Muscle of leg (tissue), 3 donors: ENCODE measurements at regions not wholly inside any gene's neighbourhood (a gene's known extent, or its start where the extent isn't known, plus 50 kb on each side); places are given as distances from the start of the nearest gene placed in this dataset.

ENCODE experiments used
- DNase-seq: peaks from one replicate; pipeline ENCODE4 v3.0.0; 2013
- H3K27ac ChIP-seq: one replicate; pipeline ENCODE4 v1.5.1; 2013; ENCODE audit warnings: mild to moderate bottlenecking, low read length, control low read depth
- H3K27me3 ChIP-seq: one replicate; pipeline ENCODE4 v1.6.1; 2013; ENCODE audit warnings: low read length; ENCODE audit not compliant: control insufficient read depth, insufficient read depth
- H3K36me3 ChIP-seq: one replicate; pipeline ENCODE4 v1.6.1; 2013; ENCODE audit warnings: low read length; ENCODE audit not compliant: control insufficient read depth, insufficient read depth
- H3K4me1 ChIP-seq: one replicate; pipeline ENCODE4 v1.6.1; 2013; ENCODE audit warnings: low read length; ENCODE audit not compliant: control insufficient read depth, insufficient read depth
- H3K4me3 ChIP-seq: one replicate; pipeline ENCODE4 v1.5.1; 2013; ENCODE audit warnings: low read length, control low read depth
- H3K9me3 ChIP-seq: replicated peaks from 2 replicates; pipeline ENCODE4 v1.6.1; 2013; ENCODE audit warnings: low read depth, low read length; ENCODE audit not compliant: control insufficient read depth
- WGBS: methylation state at CpG from one replicate; pipeline ENCODE4 v1.1.5; 2013; ENCODE audit warnings: missing lambda C conversion rate; ENCODE audit not compliant: insufficient coverage; 5-methylcytosine and 5-hydroxymethylcytosine counted together

DNA sequence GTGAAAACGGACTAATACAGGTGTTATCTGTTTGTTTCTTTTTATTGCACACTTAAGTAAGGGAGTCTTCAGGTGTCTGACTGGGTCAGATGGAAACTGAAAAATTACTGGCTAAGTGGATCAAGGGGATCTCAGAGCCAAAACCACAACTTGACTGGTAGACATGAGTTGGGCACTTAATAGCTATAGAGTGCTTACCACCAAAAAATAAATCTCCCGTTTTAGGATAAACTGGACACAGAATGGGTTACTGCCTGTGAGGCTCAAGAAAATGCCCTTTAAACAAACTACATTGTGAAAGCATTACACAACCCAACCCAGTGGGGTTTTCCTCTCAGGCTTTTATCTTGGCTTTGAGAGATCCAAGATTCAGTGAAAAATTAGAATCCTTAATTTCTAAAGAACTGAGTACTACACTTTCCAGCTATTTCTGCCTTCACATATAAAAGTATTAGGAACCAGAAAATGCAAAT is 134.0 kb upstream of the LYPLAL1 start:
- Histone ChIP-seq H3K36me3 (no peaks in the 10 kb centered on the region), H3K4me3 (no peak overlapping the region), H3K4me1 (no peaks in the 10 kb centered on the region), H3K27me3 (no peaks in the 10 kb centered on the region), H3K27ac (no peak overlapping the region), H3K9me3 (no peaks in the 10 kb centered on the region)
- DNase-seq, result no peak
- no CpG with 5 or more reads among the region's 2 CpGs for WGBS

DNA sequence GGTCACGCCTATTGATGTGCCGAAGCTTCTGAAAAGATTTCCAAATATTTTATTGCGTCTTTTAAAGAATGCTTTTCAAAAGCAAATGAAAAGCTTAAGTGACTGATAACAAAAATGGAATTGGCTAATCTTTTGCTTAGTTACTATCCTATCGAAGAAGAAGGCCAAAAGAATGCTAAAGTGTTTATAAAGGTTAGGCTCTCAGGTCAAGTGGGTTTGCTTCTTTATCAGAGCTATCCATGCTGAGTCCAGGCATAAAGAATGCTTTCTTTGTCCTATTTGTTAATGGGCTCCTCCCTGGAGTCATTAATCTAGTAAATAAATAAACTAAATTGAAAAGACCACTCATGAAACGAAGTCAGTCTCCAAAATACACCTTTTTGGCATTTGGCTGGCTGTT is 133.4 kb upstream of the LYPLAL1 start:
- H3K27me3 ChIP-seq, result no peaks in the 10 kb centered on the region
- no peaks in the 10 kb centered on the region for H3K9me3 ChIP-seq
- H3K36me3 ChIP-seq, result no peaks in the 10 kb centered on the region
- H3K27ac ChIP-seq, result no peak overlapping the region
- H3K4me1 ChIP-seq, result no peaks in the 10 kb centered on the region
- WGBS, result 100% methylated on average over 3 of the region's 5 CpGs
- no peak overlapping the region for H3K4me3 ChIP-seq
- no peak for DNase-seq

DNA sequence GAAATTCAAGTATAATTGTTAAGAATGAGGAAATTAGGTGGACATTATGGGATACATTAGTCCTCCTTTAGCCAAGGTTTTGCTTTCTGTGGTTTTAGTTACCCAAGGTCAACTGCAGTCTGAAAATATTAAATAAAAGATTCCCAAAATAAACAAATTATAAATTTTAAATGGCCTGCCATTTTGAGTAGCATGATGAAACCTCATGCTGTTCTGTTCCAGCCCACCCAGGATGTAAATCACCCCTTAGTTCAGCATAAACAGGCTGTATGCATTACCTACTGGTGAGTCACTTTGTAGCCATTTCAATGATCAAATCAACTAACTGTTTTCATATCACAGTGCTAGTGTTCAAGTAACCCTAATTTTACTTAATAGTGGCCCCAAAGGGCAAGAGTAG is 132.5 kb upstream of the LYPLAL1 start:
- no peaks in the 10 kb centered on the region for H3K9me3 ChIP-seq
- no peaks in the 10 kb centered on the region for H3K4me1 ChIP-seq
- no peaks in the 10 kb centered on the region for H3K36me3 ChIP-seq
- no peak overlapping the region for H3K27ac ChIP-seq
- DNase-seq, result no peak
- H3K4me3 ChIP-seq, result no peak overlapping the region
- H3K27me3 ChIP-seq, result no peaks in the 10 kb centered on the region

DNA sequence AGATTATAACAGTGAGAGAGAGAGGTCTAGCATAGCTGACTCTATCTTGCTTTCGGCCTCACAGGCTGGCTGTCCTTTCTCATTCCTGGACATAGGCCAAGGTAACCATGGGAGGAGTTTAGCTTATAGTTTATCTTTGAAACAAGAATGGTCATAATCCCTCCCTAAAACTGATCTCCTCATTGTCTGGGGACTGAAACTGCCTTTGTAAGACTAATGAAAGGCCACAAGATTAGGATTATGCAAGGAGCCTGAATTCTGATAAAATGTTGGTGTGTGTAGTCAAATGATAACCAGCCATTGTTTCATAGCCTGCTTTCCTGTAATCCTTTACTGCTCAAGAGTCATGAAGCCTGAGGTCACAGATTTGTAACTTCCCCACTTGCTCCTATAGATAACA is 131.9 kb upstream of the LYPLAL1 start:
- Histone ChIP-seq H3K27me3 (no peaks in the 10 kb centered on the region), H3K4me3 (no peak overlapping the region), H3K4me1 (no peaks in the 10 kb centered on the region), H3K9me3 (no peaks in the 10 kb centered on the region), H3K36me3 (no peaks in the 10 kb centered on the region), H3K27ac (no peak overlapping the region)
- no CpG with 5 or more reads among the region's 1 CpG for WGBS
- DNase-seq, result no peak

DNA sequence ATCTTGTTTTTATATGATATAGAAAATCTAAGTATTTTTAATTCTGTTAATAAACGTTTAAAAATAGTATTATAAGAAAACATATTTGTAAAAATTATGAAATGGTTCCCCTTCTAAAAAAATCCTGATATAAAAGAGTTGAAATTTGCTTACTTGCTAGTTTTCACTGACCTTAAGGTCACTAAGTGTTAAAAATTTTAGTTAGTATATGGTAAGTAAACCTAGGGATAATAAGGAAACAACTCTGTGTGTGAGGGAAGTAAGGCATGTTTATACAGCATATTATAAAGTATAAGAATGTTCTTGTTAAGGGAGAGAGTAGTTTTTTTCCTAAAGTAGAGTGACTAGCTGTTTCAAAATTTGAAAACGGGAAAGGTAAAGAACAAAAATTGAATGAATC is 130.9 kb upstream of the LYPLAL1 start:
- DNase-seq, result no peak
- no peaks in the 10 kb centered on the region for H3K27me3 ChIP-seq
- WGBS, result no CpG with 5 or more reads among the region's 2 CpGs
- H3K4me3 ChIP-seq, result no peak overlapping the region
- H3K4me1 ChIP-seq, result no peaks in the 10 kb centered on the region
- no peaks in the 10 kb centered on the region for H3K9me3 ChIP-seq
- H3K36me3 ChIP-seq, result no peaks in the 10 kb centered on the region
- no peak overlapping the region for H3K27ac ChIP-seq

DNA sequence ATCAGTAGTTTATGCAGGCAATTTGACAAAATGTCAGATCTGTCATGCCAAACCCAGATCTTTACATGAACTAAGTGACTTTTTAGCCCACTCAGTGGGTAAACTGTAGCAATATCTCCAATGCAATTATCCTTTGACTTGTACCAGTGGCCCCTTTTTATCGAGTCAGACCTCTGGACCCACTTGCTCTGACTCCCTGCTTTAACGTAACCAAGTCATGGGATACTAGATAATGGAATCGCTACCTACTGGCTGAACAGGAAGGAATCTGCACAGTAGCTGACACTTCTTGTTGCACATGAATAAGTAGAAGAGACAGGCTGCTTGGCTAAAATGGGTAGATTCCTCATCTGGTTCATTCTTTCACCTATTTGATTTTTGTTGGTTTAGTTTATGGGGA is 128.4 kb upstream of the LYPLAL1 start:
- Histone ChIP-seq H3K4me3 (no peak overlapping the region), H3K27me3 (no peaks in the 10 kb centered on the region), H3K4me1 (peaks cover 4% of the 10 kb centered on the region), H3K27ac (no peak overlapping the region), H3K9me3 (no peaks in the 10 kb centered on the region), H3K36me3 (no peaks in the 10 kb centered on the region)
- no peak for DNase-seq
- WGBS, result 93% methylated on average over 2 of the region's 3 CpGs

DNA sequence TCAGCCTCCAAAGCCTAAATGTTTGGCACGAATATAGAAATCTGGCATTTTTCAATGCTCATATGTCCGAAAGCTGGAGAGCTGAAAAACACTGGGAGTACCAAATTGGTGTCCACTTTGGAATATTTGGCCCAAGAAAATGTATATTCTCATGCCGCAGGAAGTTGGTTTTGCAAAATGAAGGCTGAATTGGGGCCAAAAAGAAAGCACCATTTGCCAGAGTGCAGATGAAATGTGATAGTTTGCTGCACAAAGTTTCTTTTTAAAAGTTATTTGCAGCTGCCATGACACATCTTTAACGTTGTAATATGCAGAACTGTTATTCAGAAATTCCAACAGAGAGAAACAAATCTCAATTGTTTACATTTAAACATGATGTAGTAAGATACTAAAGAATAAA is 124.2 kb upstream of the LYPLAL1 start:
- H3K27ac ChIP-seq, result peak overlapping the region; percentile 66
- WGBS, result 33% methylated on average over 3 of the region's 4 CpGs

DNA sequence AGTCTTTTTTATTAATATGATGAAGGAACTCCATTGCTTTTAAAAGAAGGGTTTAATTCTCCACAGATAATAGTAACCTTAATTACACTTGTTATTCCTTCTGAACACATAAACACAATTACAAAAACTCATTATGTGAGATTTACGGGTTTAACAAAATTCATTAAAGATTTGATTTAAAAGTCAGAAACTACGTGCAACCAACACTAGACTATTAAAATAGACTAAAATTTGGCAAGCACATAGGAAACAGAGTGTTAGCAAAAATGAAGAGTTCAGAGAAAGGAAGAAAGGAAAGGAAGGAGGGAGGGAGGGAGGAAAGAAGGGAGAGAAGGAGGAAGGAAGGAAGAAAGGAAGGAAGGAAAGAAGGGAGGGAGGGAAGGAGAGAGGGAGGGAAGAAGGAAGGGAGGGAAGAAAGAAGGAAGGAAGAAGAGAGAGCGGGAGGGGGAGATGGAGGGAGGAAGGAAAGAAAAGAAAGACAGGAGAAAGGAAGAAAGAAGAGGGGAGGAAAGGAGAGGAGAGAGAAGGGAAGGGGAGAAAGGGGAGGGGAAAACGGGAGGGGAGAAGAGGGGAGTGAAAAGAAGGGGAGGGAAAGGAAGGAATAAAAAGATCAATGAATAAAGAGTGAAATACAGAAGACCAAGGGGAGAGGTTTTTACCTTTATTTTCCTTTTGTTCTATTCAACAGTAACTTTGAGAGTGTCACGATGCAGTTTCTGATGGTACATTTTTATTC is 123.4 kb upstream of the LYPLAL1 start:
- 76% methylated on average over 2 of the region's 5 CpGs for WGBS
- Histone ChIP-seq H3K4me1 (peaks cover 4% of the 10 kb centered on the region), H3K27ac (peak overlapping the region; percentile 66), H3K9me3 (no peaks in the 10 kb centered on the region), H3K4me3 (no peak overlapping the region), H3K27me3 (no peaks in the 10 kb centered on the region), H3K36me3 (no peaks in the 10 kb centered on the region)
- peak; percentile 49 for DNase-seq

More for the DNA sequence above, 124.2 kb upstream of the LYPLAL1 start:
- H3K4me3 ChIP-seq, result no peak overlapping the region
- H3K27me3 ChIP-seq, result no peaks in the 10 kb centered on the region
- DNase-seq, result peak; percentile 86
- no peaks in the 10 kb centered on the region for H3K36me3 ChIP-seq
- H3K4me1 ChIP-seq, result peaks cover 4% of the 10 kb centered on the region
- H3K9me3 ChIP-seq, result no peaks in the 10 kb centered on the region

DNA sequence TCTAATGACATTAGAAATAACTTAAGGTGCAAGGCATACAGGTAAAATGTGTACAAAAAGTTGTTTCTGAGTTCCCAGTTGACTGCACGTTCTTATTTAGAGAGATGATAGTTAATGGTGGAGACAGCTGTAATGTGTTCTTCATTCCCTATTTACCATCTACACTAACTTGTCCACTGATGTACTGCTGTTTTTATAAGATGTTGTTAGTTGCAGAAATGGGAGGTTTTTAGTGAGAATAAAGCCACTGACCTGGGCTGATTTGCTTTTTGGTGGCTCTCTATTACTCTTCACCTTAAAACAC is 122.9 kb upstream of the LYPLAL1 start:
- WGBS, result no CpG with 5 or more reads among the region's 1 CpG
- DNase-seq, result no peak
- Histone ChIP-seq H3K9me3 (no peaks in the 10 kb centered on the region), H3K4me1 (peaks cover 4% of the 10 kb centered on the region), H3K27ac (no peak overlapping the region), H3K36me3 (no peaks in the 10 kb centered on the region), H3K27me3 (no peaks in the 10 kb centered on the region), H3K4me3 (no peak overlapping the region)

DNA sequence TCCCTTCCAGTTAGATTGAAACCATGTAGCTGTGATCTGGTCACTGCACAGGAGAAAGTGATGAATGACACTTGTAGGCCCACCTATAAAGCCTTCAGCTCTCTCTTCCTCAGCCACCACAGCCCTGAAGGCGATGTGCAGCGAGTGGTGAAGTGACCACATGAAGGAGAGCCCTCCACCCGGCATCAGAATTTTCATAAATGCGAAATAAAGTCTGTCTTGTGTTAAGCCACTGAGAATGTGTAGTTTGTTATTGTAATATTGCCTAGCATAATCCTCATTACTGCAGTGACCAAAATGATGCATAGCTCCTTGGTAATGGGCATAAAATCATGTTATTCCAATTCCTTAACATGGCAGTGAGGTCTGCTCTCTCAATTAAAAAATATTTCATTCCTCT is 122.1 kb upstream of the LYPLAL1 start:
- H3K27ac ChIP-seq, result no peak overlapping the region
- WGBS, result no CpG with 5 or more reads among the region's 4 CpGs
- DNase-seq, result no peak
- H3K36me3 ChIP-seq, result no peaks in the 10 kb centered on the region
- no peaks in the 10 kb centered on the region for H3K27me3 ChIP-seq
- H3K9me3 ChIP-seq, result no peaks in the 10 kb centered on the region
- H3K4me1 ChIP-seq, result peaks cover 4% of the 10 kb centered on the region
- no peak overlapping the region for H3K4me3 ChIP-seq
